ENCODE measurements at regions not wholly inside any gene's neighbourhood (a gene's known extent, or its start where the extent isn't known, plus 50 kb on each side); places are given as distances from the start of the nearest gene placed in this dataset.
"Not testable (repeated sequence)": the region's sequence is repeated elsewhere in the genome, so short reads cannot be mapped to it uniquely, and the experiment has no call there.

DNA sequence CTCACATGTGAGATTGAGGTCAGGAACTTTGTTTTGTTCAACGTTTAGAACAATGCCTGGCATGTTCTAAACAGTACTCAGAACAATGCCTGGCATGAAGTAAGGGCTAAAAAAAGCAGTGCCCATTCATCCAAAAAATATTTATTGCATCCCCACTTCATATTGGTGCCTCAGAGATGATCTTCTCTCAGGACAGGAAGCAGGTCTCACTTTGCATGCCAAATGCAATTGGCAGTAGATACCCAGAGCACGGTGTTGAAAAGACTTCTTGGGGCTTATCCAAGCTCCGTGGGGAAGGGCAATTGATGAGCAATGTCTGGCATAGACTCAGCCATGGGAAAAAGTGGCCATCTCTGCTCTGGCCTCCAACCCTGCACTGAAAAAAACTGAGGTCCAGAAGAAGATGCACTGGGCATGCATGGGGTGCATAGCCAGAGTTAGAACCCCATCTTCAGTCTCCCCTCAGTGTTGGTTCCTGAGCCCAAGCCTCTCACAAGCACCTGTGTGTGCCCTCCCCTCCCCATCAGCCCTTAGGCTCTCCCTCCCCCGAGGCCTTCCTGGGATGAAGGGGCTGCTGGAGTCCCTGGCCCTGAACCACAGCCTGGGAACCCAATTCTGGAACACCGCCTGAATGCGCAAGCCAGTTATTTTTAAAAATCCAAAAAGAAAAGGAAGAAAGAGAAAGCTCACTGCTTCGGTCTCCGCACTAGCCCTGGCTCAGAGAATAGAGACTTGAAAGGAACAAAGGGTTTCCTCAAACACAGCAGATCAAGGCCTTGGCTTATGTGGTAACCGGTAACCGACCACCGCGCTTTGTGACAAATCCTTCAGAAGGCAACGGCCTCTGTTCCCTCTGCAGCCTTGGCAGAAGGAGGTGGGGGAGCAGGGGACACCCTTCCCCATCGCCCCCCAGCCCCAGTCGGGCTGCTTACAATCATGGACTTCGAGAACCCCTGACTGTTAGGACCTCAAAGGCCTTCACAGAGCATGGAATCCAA is 78.5 kb upstream of the SIRPA start:
- ChIA-PET POLR2A (no interaction called here), CTCF (no interaction called here)
- TF ChIP-seq LEF1 (IDR thresholded peaks at IDR 0.05; ENCODE audit: borderline replicate concordance) (no peak), FOXA1 (IDR thresholded peaks at IDR 0.05) (no peak), TARDBP (IDR thresholded peaks at IDR 0.05) (no peak), FOXM1 (IDR thresholded peaks at IDR 0.05; ENCODE audit: borderline replicate concordance) (no peak), CTBP1 (IDR thresholded peaks at IDR 0.05; ENCODE audit: borderline replicate concordance) (no peak), L3MBTL2 (conservative IDR thresholded peaks at IDR 0.05) (no peak), ZNF384 (IDR thresholded peaks at IDR 0.05) (no peak), SP1 (IDR thresholded peaks at IDR 0.05) (no peak), HDGF (IDR thresholded peaks at IDR 0.05; ENCODE audit: borderline replicate concordance) (no peak), FOXK2 (IDR thresholded peaks at IDR 0.05) (no peak), SUZ12 (IDR thresholded peaks at IDR 0.05) (no peak), ARNT (IDR thresholded peaks at IDR 0.05) (no peak), BHLHE40 (IDR thresholded peaks at IDR 0.05; ENCODE audit: borderline replicate concordance) (no peak), ELF4 (IDR thresholded peaks at IDR 0.05) (no peak), NFRKB (IDR thresholded peaks at IDR 0.05) (no peak)
- TF ChIP-seq, protein P1, sequence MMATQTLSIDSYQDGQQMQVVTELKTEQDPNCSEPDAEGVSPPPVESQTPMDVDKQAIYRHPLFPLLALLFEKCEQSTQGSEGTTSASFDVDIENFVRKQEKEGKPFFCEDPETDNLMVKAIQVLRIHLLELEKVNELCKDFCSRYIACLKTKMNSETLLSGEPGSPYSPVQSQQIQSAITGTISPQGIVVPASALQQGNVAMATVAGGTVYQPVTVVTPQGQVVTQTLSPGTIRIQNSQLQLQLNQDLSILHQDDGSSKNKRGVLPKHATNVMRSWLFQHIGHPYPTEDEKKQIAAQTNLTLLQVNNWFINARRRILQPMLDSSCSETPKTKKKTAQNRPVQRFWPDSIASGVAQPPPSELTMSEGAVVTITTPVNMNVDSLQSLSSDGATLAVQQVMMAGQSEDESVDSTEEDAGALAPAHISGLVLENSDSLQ (IDR thresholded peaks at IDR 0.05) = no peak
- DNase-seq (ENCODE audit: extremely low spot score) = no peak

DNA sequence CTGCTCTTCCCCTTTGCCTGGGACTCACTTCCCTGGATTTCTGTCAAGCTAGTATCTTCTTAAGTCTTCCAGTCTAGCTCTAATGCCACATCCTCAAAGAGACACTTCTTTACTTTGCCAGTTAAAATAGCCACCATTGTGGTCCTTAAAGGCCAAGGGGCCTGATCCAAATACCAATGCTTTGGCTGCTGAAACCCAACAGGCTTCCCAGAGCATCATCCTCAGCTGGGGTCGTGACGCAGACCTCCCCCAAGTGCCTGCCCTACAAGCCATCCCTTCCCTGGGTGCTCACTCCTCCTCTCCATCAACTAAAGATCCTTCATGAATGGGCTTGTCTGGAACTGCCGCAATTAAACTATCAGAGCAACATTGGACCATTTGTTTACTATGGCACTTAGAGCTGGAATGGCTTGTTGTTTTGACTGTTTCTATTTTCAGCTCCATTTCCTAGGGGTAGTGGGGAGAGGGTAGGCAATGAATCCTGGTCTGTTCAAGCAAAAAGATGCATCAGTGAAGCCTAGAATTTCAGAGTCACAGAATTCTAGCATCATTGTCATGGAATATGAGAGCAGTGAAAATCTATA is 79.6 kb upstream of the SIRPA start:
- no peak for TF ChIP-seq TARDBP (IDR thresholded peaks at IDR 0.05)
- TF ChIP-seq HDGF (IDR thresholded peaks at IDR 0.05; ENCODE audit: borderline replicate concordance) = no peak
- TF ChIP-seq BHLHE40 (IDR thresholded peaks at IDR 0.05; ENCODE audit: borderline replicate concordance) = no peak
- TF ChIP-seq NFRKB (IDR thresholded peaks at IDR 0.05) = no peak
- no peak for TF ChIP-seq FOXM1 (IDR thresholded peaks at IDR 0.05; ENCODE audit: borderline replicate concordance)
- no peak for DNase-seq (ENCODE audit: extremely low spot score)
- ChIA-PET POLR2A (no interaction called here), CTCF (interaction anchor here (1.4 kb wide), 1 partner anchor 39 kb away, joined by 3 read pairs; no protein-coding TSS in a partner anchor)

DNA sequence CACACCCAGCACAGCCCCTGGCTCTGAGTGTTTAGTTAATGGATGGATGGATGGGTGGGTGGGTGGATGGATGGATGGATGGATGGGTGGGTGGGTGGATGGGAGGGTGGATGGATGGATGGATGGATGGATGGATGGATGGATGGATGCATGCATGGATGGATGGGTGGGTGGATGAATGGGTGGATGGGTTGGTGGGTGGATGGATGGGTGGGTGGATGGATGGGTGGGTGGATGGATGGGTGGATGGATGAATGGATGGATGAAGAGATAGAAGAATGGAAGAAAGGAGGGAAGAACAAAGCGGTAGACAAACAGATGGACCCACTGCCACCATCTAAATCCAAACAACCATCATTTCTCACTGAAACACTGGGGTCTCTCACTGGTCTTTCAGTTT is 80.3 kb upstream of the SIRPA start:
- CTCF ChIA-PET = interaction anchor here (1.4 kb wide), 1 partner anchor 38 kb away, joined by 3 read pairs; no protein-coding TSS in a partner anchor
- POLR2A ChIA-PET; DNase-seq (ENCODE audit: extremely low spot score): not testable (repeated sequence)

DNA sequence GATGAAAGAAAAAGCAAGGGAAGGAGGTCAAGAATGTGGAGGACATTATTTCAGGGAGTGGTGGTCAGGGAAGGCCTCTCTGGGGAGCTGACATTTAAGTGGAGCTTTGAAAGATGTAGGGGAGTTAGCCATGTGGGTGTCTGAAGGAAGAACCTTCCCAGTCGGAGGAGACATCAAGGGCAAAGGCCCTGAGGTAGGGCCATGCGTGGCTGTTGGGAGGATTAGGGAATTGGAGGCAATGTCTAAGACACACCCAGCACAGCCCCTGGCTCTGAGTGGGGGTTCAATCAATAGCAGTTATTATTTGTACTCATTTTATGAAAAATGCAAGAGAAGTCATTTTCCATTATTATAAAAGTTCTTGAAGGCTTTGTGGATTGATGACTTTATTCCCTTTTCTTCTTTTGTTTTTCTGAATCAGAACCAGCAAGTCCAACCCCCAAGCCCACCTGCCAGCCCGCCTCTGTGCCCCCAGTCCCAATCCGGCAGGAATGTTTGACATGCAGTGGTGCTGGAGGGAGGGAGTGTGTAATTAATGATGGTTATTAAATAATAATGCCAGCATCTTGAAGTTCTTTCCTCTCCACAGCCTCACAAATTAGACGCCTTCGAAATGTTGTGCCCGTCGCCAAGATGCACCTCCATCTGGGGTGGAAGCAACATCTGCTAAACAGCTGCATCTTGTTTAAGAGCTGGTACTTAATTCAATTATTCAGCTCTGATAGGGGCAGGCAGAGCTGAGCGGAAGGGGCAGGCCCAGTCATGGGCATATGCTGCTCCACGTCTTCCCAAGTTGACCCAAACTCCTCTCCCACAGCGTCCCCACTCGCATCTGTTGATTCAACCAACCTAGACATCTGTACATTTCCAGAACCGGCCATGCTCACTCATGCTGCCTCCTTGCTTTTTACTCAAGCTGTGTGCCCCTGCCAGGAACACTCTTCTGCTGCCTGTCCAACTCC is 81.3 kb upstream of the SIRPA start:
- ChIA-PET CTCF (no interaction called here), POLR2A (no interaction called here)
- DNase-seq (ENCODE audit: extremely low spot score) = no peak
- no peak for TF ChIP-seq ZNF384 (IDR thresholded peaks at IDR 0.05)
- TF ChIP-seq FOXK2 (IDR thresholded peaks at IDR 0.05) = no peak
- no peak for TF ChIP-seq ELF4 (IDR thresholded peaks at IDR 0.05)
- TF ChIP-seq L3MBTL2 (conservative IDR thresholded peaks at IDR 0.05) = no peak
- TF ChIP-seq FOXA1 (IDR thresholded peaks at IDR 0.05) = no peak
- TF ChIP-seq LEF1 (IDR thresholded peaks at IDR 0.05; ENCODE audit: borderline replicate concordance) = no peak
- TF ChIP-seq SP1 (IDR thresholded peaks at IDR 0.05) = no peak
- TF ChIP-seq, protein P1 (IDR thresholded peaks at IDR 0.05) = no peak
- no peak for TF ChIP-seq CTBP1 (IDR thresholded peaks at IDR 0.05; ENCODE audit: borderline replicate concordance)
- TF ChIP-seq BHLHE40 (IDR thresholded peaks at IDR 0.05; ENCODE audit: borderline replicate concordance) = no peak
- no peak for TF ChIP-seq ARNT (IDR thresholded peaks at IDR 0.05)

DNA sequence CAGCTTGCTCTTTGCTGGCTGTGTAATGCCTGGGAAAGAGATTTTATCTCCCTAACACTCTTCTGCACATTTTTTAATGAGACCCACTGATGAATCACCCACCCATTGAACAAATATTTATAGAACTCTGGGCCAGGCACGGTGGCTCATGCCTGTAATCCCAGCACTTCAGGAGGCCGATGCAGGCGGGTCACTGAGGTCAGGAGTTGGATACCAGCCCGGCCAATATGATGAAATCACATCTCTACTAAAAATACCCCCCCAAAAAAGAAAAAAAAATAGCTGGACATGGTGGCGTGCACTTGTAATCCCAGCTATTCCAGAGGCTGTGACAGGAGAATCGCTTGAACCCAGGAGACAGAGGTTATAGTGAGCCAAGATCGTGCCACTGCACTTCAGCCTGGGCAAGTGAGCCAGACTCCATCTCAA is 82.1 kb upstream of the SIRPA start:
- TF ChIP-seq HDGF (IDR thresholded peaks at IDR 0.05; ENCODE audit: borderline replicate concordance) = no peak
- TF ChIP-seq LEF1 (IDR thresholded peaks at IDR 0.05; ENCODE audit: borderline replicate concordance) = no peak
- no peak for TF ChIP-seq ZNF384 (IDR thresholded peaks at IDR 0.05)
- no peak for TF ChIP-seq FOXK2 (IDR thresholded peaks at IDR 0.05)
- TF ChIP-seq, protein P1 (IDR thresholded peaks at IDR 0.05) = no peak
- no peak for TF ChIP-seq L3MBTL2 (conservative IDR thresholded peaks at IDR 0.05)
- TF ChIP-seq FOXA1 (IDR thresholded peaks at IDR 0.05) = no peak
- no peak for TF ChIP-seq NFRKB (IDR thresholded peaks at IDR 0.05)
- TF ChIP-seq BHLHE40 (IDR thresholded peaks at IDR 0.05; ENCODE audit: borderline replicate concordance) = no peak
- no peak for TF ChIP-seq CTBP1 (IDR thresholded peaks at IDR 0.05; ENCODE audit: borderline replicate concordance)
- TF ChIP-seq SUZ12 (IDR thresholded peaks at IDR 0.05) = no peak
- no peak for TF ChIP-seq ELF4 (IDR thresholded peaks at IDR 0.05)
- TF ChIP-seq ARNT (IDR thresholded peaks at IDR 0.05) = no peak
- TF ChIP-seq FOXM1 (IDR thresholded peaks at IDR 0.05; ENCODE audit: borderline replicate concordance) = no peak
- TF ChIP-seq SP1 (IDR thresholded peaks at IDR 0.05) = no peak
- ChIA-PET CTCF (interaction anchor here (1.1 kb wide), 1 partner anchor 36 kb away, joined by 4 read pairs; no protein-coding TSS in a partner anchor), POLR2A (no interaction called here)
- no peak for DNase-seq (ENCODE audit: extremely low spot score)

Measured in HEK293T (cell line).